A204.1 (cell line): ENCODE measurements at regions not wholly inside any gene's neighbourhood (a gene's known extent, or its start where the extent isn't known, plus 50 kb on each side); places are given as distances from the start of the nearest gene placed in this dataset.
"Not testable (repeated sequence)": the region's sequence is repeated elsewhere in the genome, so short reads cannot be mapped to it uniquely, and the experiment has no call there.

ENCODE experiments used
- FAIRE-seq: peaks from 2 replicates; lab custom pipeline; 2012; peaks lifted over from hg19 to GRCh38; lab: Jason Lieb, UNC

- no peak for FAIRE-seq
Observed at GRCh38 chr6:140816681-140817080, 1316.0 kb upstream of the GJE1 start.

GRCh38 chr6:140812636-140813035, 1320.1 kb upstream of the GJE1 start:
- no peak for FAIRE-seq

- no peak for FAIRE-seq
Observed at GRCh38 chr6:140811642-140812041, 1321.1 kb upstream of the GJE1 start.

GRCh38 chr6:140809694-140810101, 1323.0 kb upstream of the GJE1 start:
- no peak for FAIRE-seq

- no peak for FAIRE-seq
Observed at GRCh38 chr6:140806431-140806830, 1326.3 kb upstream of the GJE1 start.

- FAIRE-seq: peak; percentile 41
Observed at GRCh38 chr6:140794544-140794943, 1338.2 kb upstream of the GJE1 start.

GRCh38 chr6:140790109-140790508, 1342.6 kb upstream of the GJE1 start:
- no peak for FAIRE-seq

- no peak for FAIRE-seq
Observed at GRCh38 chr6:140789466-140789865, 1343.3 kb upstream of the GJE1 start.

- FAIRE-seq: no peak
Observed at GRCh38 chr6:140785926-140786325, 1346.8 kb upstream of the GJE1 start.

GRCh38 chr6:140784573-140784972, 1348.2 kb upstream of the GJE1 start:
- FAIRE-seq: no peak

GRCh38 chr6:140783504-140783903, 1349.2 kb upstream of the GJE1 start:
- FAIRE-seq: not testable (repeated sequence)

GRCh38 chr6:140782941-140783340, 1349.8 kb upstream of the GJE1 start:
- FAIRE-seq: no peak

- FAIRE-seq: no peak
Observed at GRCh38 chr6:140779991-140780596, 1352.6 kb upstream of the GJE1 start.

- peak; percentile 62 for FAIRE-seq
Observed at GRCh38 chr6:140779341-140779740, 1353.4 kb upstream of the GJE1 start.

GRCh38 chr6:140777780-140778179, 1354.9 kb upstream of the GJE1 start:
- no peak for FAIRE-seq

- no peak for FAIRE-seq
Observed at GRCh38 chr6:140775061-140775460, 1357.7 kb upstream of the GJE1 start.

- FAIRE-seq: no peak
Observed at GRCh38 chr6:140774080-140774505, 1358.6 kb upstream of the GJE1 start.

- FAIRE-seq: no peak
Observed at GRCh38 chr6:140773276-140773675, 1359.4 kb upstream of the GJE1 start.

GRCh38 chr6:140772576-140772975, 1360.1 kb upstream of the GJE1 start:
- no peak for FAIRE-seq

- FAIRE-seq: no peak
Observed at GRCh38 chr6:140768133-140768532, 1364.6 kb upstream of the GJE1 start.

GRCh38 chr6:140766999-140767398, 1365.7 kb upstream of the GJE1 start:
- no peak for FAIRE-seq

GRCh38 chr6:140758169-140758877, 1374.4 kb upstream of the GJE1 start:
- FAIRE-seq: no peak

- FAIRE-seq: no peak
Observed at GRCh38 chr6:140752234-140752633, 1377.8 kb upstream of the CITED2 start.

- no peak for FAIRE-seq
Observed at GRCh38 chr6:140747114-140747513, 1372.7 kb upstream of the CITED2 start.
